ENCODE measurements at regions not wholly inside any gene's neighbourhood (a gene's known extent, or its start where the extent isn't known, plus 50 kb on each side); places are given as distances from the start of the nearest gene placed in this dataset.

DNA sequence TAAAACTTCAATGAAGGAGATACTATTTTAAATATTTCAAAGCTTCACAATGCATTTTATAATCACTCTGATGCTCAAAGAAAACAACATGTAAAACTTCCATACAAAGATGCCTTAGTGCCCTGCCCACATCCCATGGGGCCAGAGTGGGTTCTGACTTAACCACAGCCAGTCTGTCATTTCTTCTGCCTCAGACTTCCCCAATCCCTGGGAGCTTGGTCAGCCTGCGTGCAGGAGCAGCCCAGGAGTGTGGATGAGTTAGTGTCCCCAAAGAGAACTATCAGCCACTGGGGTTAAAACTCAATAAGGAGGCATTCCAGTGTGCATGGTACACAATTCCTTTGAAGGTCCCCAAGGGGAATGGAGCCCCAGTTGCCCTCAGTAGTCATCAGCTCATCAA, 100.3 kb downstream of the PTCSC3 start:
- Histone ChIP-seq H2AFZ (ENCODE audit: low read depth, low read length, poor library complexity, severe bottlenecking) (no peak overlapping the region), H3K9me3 (ENCODE audit: control insufficient read depth in 1 of 2, insufficient read depth in 1 of 2, low read depth in 1 of 2, low read length in 2 of 2) (no peaks in the 10 kb centered on the region), H3K4me2 (ENCODE audit: low read length) (no peak overlapping the region), H3K27ac (ENCODE audit: low read depth, low read length) (no peak overlapping the region), H4K20me1 (ENCODE audit: insufficient read depth) (no peaks in the 10 kb centered on the region), H3K4me1 (ENCODE audit: control insufficient read depth in 1 of 2, insufficient read depth in 2 of 2, low read length in 2 of 2) (no peaks in the 10 kb centered on the region), H3K27me3 (ENCODE audit: insufficient read depth, low read length) (no peaks in the 10 kb centered on the region), H3K4me3 (replicated peaks in 1 of 2; ENCODE audit: low read depth in 1 of 2, low read length in 2 of 2) (no peak overlapping the region), H3K9me2 (ENCODE audit: insufficient read depth) (no peaks in the 10 kb centered on the region), H3K36me3 (ENCODE audit: control insufficient read depth in 1 of 2, insufficient read depth in 2 of 2, low read length in 2 of 2) (no peaks in the 10 kb centered on the region), H3K9ac (ENCODE audit: low read length) (no peak overlapping the region), H3K79me2 (ENCODE audit: insufficient read depth, low read length) (no peaks in the 10 kb centered on the region)
- no peak for TF ChIP-seq SP1 (IDR thresholded peaks at IDR 0.05; ENCODE audit: low read depth)
- no peak for TF ChIP-seq POLR2A (IDR thresholded peaks at IDR 0.05; ENCODE audit: borderline replicate concordance, extremely low read depth, insufficient read depth, insufficient read length)
- TF ChIP-seq YY1 (IDR thresholded peaks at IDR 0.05; ENCODE audit: extremely low read depth, insufficient replicate concordance, low read depth, low read length), result no peak
- no peak for TF ChIP-seq ZNF274 (IDR thresholded peaks at IDR 0.05; ENCODE audit: low read depth, low read length)
- no peak for TF ChIP-seq SIN3A (IDR thresholded peaks at IDR 0.05; ENCODE audit: low read depth)
- TF ChIP-seq POLR2AphosphoS5 (IDR thresholded peaks at IDR 0.05; ENCODE audit: low read depth, low read length), result no peak
- no peak for TF ChIP-seq CBX3 (IDR thresholded peaks at IDR 0.05; ENCODE audit: low read depth)
- TF ChIP-seq, protein P1, sequence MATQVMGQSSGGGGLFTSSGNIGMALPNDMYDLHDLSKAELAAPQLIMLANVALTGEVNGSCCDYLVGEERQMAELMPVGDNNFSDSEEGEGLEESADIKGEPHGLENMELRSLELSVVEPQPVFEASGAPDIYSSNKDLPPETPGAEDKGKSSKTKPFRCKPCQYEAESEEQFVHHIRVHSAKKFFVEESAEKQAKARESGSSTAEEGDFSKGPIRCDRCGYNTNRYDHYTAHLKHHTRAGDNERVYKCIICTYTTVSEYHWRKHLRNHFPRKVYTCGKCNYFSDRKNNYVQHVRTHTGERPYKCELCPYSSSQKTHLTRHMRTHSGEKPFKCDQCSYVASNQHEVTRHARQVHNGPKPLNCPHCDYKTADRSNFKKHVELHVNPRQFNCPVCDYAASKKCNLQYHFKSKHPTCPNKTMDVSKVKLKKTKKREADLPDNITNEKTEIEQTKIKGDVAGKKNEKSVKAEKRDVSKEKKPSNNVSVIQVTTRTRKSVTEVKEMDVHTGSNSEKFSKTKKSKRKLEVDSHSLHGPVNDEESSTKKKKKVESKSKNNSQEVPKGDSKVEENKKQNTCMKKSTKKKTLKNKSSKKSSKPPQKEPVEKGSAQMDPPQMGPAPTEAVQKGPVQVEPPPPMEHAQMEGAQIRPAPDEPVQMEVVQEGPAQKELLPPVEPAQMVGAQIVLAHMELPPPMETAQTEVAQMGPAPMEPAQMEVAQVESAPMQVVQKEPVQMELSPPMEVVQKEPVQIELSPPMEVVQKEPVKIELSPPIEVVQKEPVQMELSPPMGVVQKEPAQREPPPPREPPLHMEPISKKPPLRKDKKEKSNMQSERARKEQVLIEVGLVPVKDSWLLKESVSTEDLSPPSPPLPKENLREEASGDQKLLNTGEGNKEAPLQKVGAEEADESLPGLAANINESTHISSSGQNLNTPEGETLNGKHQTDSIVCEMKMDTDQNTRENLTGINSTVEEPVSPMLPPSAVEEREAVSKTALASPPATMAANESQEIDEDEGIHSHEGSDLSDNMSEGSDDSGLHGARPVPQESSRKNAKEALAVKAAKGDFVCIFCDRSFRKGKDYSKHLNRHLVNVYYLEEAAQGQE (IDR thresholded peaks at IDR 0.05; ENCODE audit: low read depth), result no peak
- no peak for TF ChIP-seq JUND (IDR thresholded peaks at IDR 0.05)
- no peak for TF ChIP-seq SRF (IDR thresholded peaks at IDR 0.05; ENCODE audit: low read depth)
- RAD21 ChIA-PET (ENCODE audit: low non-redundant PET in 1 of 2, low total read pairs in 2 of 2, uncharacterized antibody in 2 of 2, unreplicated experiment in 2 of 2), result no interaction called here
- POLR2A ChIA-PET, result no interaction called here
- no peak for ATAC-seq
- no TSS peak for BruUV-seq (replicated peaks)
- CTCF ChIA-PET, result no interaction called here
- no peak for DNase-seq (ENCODE audit: low read depth, low spot score)
- intact Hi-C loops (cut with micrococcal nuclease), result no loop called here

Data from HCT116 (cell line).